GM19463 (cell line): ENCODE measurements at regions not wholly inside any gene's neighbourhood (a gene's known extent, or its start where the extent isn't known, plus 50 kb on each side); places are given as distances from the start of the nearest gene placed in this dataset.
A peak's percentile ranks its signal among the peaks of the same experiment; 100 is the strongest.
"Not testable (repeated sequence)": the region's sequence is repeated elsewhere in the genome, so short reads cannot be mapped to it uniquely, and the experiment has no call there.

Source experiments
- ATAC-seq: cut with Tn5 transposase; IDR thresholded peaks from one replicate; pipeline ENCODE4 v1.9.1; 2021; ENCODE audit warnings: mild to moderate bottlenecking, moderate library complexity; ENCODE audit not compliant: unreplicated experiment

- no peak for ATAC-seq
These were observed 82.6 kb upstream of the TNP1 start for GRCh38 chr2:216942465-216942864.

- no peak for ATAC-seq
These were observed 82.2 kb upstream of the TNP1 start for GRCh38 chr2:216942016-216942415.

- no peak for ATAC-seq
These were observed 77.1 kb upstream of the TNP1 start for GRCh38 chr2:216936954-216937357.

GRCh38 chr2:216934623-216935022 is 74.8 kb upstream of the TNP1 start:
- no peak for ATAC-seq

DNA sequence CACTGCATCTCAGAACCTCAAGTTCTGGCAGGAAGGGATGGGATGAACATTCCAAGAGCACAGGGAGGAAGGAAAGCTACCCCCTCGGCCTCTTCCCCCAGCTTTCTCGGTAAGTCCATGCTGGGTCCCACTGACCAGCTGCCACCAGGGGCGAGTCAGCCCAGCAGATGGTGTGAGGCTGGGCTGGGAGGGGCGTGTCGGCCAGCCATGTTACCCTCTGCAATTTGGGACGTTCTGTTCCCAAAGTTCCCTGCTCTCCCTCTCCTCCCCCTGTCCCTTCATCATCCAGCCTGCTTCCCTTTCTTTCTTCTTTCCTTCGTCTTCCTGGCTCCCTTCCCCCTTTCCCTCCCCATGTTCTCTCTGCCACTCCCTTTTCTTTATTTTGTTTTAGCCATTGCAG is 74.3 kb upstream of the TNP1 start:
- ATAC-seq = no peak

- ATAC-seq = no peak
These were observed 73.1 kb upstream of the TNP1 start for GRCh38 chr2:216932863-216933548.

GRCh38 chr2:216932113-216932862 is 72.4 kb upstream of the TNP1 start:
- ATAC-seq = no peak

DNA sequence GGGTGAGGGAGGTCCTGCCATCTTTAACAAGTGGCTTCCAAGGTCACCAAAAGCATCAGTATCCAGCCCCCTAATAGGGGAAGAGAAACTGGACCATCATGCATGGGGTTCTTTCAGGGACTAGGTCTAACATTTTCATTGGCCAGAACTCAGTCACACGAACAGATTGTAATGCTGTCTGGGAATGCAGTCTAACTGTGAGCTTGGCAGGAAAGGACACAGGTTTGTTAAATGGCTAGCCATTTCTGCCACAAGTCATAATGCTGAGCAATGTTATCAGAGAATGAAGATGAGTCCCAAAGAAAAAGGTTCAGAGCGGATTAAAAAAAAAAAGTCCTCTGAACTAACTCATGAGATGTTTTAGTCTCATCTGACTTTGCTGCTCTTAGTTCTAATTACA is 70.9 kb upstream of the TNP1 start:
- no peak for ATAC-seq

- ATAC-seq = not testable (repeated sequence)
These were observed 69.5 kb upstream of the TNP1 start for GRCh38 chr2:216929338-216929737.

- ATAC-seq = no peak
These were observed 67.3 kb upstream of the TNP1 start for GRCh38 chr2:216927163-216927562.

DNA sequence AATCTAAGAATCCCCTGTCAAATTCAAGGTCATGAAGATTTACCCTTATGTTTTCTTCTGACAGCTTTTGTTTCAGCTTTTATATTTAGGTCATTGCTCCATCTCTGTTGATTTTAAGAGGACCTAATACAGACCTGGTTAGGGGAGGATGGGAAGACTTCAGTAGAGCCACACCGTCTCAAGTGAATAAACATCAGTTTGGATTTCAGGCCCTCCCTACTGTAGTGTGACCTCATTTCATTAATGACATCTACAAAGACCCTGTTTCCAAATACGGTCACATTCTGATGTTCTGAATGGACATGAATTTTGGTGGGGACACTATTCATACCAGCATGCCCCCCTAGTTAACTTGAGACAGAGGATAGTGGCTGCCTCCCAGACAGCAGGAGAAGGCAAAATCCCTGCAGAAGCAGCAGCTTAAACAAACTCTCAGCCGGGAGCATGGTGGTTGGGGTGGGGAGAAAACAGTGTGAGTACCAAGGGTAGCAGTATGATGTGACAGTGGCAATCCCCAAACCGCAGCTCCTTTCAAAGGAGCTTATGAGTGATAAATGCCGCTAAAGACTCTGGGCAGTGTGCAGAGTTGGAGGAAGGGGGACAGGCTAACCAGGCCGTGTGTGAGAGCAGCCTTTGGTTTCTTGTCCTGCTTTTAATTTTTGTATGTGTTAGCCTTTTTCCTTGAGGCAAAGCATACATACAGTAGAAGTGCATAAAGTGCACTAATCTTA is 65.9 kb upstream of the TNP1 start:
- ATAC-seq = no peak

GRCh38 chr2:216925006-216925405 is 65.1 kb upstream of the TNP1 start:
- ATAC-seq = no peak

DNA sequence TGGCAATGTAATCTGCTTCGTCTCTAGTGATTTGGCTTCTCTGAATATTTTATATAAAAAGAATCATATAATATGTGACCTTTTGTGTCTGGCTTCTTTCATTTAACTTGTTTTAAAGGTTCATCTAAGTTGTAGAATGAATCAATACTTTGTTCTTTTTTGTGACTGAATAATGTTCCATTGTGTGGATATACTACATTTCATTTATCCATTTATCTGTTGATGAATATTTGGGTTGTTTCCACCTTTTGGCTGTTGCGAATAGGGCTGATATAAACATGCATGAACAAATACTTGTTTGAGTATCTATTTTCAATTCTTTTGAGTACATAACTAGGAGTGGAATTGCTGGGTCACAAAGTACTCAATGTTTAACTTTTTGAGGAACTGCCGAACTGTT is 63.8 kb upstream of the TNP1 start:
- ATAC-seq = no peak

GRCh38 chr2:216922175-216922780 is 62.4 kb upstream of the TNP1 start:
- peak; percentile 74 for ATAC-seq

DNA sequence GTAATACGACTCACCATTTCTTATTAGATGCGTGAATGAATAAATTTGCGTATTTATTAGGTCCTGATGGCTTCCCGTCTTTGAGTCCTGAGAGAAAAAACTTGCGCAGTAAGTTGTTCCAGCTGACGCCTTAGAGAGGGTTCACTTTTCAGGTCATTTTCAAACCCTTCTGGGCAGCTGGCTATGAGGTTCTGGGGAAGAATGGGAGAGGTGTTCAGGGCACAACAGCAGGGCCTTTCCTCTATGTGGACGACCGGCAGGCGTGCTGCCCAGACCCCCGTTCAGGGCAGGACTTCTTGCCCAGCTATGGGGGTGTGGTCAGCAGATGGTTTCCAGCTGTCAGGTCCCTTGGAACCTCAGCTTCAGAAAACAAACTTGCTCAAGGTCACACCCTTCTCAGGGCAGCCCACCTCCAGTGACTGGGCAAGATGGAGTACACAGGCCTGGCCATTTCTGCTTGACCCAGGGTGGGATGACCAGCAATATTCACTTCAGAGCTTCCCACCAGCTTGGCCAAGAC is 61.1 kb upstream of the TNP1 start:
- ATAC-seq = no peak

GRCh38 chr2:216920143-216920876 is 60.4 kb upstream of the TNP1 start:
- no peak for ATAC-seq

GRCh38 chr2:216918088-216918680 is 58.3 kb upstream of the TNP1 start:
- no peak for ATAC-seq

DNA sequence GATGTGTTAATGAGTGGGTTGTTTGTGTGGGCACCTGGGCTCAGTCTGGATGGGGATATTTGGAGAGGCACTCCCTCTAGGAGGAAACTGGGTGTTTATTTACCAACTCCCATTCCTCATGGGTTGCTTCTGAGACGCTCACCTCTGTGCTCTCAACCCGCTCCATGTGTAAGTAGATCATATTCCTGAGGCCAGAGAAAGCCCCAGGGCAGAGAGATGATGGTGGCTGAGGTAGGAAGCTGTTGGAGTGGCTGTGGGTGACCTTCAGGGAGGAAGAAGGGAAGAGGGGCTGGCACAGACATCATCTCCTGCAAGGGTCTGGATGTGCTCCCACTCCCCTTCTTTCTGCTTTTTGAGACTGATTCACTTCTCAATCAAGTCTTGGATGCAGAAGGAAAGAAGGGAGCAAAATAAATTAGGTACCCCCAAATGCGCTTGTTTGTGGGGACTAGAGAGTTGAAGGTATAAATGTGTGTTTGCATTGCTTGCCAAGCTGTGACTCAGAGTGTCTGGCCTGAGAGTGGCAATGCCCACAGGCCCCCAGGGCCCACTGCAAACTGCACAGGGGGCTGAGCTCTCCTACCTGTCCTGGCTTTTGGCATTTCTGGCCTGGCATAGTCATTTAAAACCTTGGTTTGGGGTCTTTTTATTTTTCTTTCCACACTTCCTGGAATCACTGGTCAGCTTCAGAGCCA is 57.2 kb upstream of the TNP1 start:
- no peak for ATAC-seq

- no peak for ATAC-seq
These were observed 55.8 kb upstream of the TNP1 start for GRCh38 chr2:216915557-216916150.
